ENCODE measurements at regions not wholly inside any gene's neighbourhood (a gene's known extent, or its start where the extent isn't known, plus 50 kb on each side); places are given as distances from the start of the nearest gene placed in this dataset.

- Histone ChIP-seq H3K4me3 (ENCODE audit: low read length) (no peak overlapping the region), H3K27me3 (ENCODE audit: control insufficient read depth, insufficient read depth, low read length) (no peaks in the 10 kb centered on the region), H3K4me1 (ENCODE audit: control insufficient read depth, insufficient read depth, low read length) (no peaks in the 10 kb centered on the region), H3K36me3 (ENCODE audit: control insufficient read depth, insufficient read depth, low read length) (no peaks in the 10 kb centered on the region), H3K9me3 (ENCODE audit: control insufficient read depth, insufficient read depth, low read length) (no peaks in the 10 kb centered on the region), H3K27ac (ENCODE audit: low read length) (no peak overlapping the region)
- no CpG with 5 or more reads among the region's 1 CpG for WGBS (ENCODE audit: insufficient coverage, insufficient read length)
- no peak for DNase-seq (ENCODE audit: low read depth, low spot score)
Measured at GRCh38 chr12:93978553-93978952, 169.8 kb upstream of the PLXNC1 start.

DNA sequence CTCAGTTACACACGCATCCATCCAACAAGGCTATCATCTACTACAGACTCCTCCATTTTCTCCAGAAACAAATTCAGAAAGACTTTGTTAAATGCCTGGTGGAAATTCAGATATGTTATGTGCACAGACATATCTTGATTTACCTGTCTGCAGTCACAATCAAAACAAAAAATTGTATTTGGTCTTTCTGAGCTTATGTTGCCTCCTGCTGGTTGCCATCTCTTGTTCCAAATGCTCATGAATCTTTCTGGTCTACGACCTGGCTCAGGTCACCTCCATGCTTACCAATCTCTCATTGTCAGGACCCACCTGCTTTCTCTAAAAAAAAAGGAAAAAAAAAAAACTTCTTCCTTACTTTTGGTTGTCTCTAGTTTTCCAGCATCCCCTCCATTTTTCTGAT lies 169.2 kb upstream of the PLXNC1 start:
- no peak overlapping the region for H3K4me3 ChIP-seq (ENCODE audit: low read length)
- H3K36me3 ChIP-seq (ENCODE audit: control insufficient read depth, insufficient read depth, low read length), result no peaks in the 10 kb centered on the region
- no peaks in the 10 kb centered on the region for H3K27me3 ChIP-seq (ENCODE audit: control insufficient read depth, insufficient read depth, low read length)
- H3K4me1 ChIP-seq (ENCODE audit: control insufficient read depth, insufficient read depth, low read length), result no peaks in the 10 kb centered on the region
- no peaks in the 10 kb centered on the region for H3K9me3 ChIP-seq (ENCODE audit: control insufficient read depth, insufficient read depth, low read length)
- WGBS (ENCODE audit: insufficient coverage, insufficient read length), result no CpG with 5 or more reads among the region's 2 CpGs
- no peak overlapping the region for H3K27ac ChIP-seq (ENCODE audit: low read length)
- DNase-seq (ENCODE audit: low read depth, low spot score), result peak; percentile 18

- Histone ChIP-seq H3K27me3 (ENCODE audit: control insufficient read depth, insufficient read depth, low read length) (no peaks in the 10 kb centered on the region), H3K36me3 (ENCODE audit: control insufficient read depth, insufficient read depth, low read length) (no peaks in the 10 kb centered on the region), H3K4me1 (ENCODE audit: control insufficient read depth, insufficient read depth, low read length) (no peaks in the 10 kb centered on the region), H3K4me3 (ENCODE audit: low read length) (no peak overlapping the region), H3K9me3 (ENCODE audit: control insufficient read depth, insufficient read depth, low read length) (no peaks in the 10 kb centered on the region), H3K27ac (ENCODE audit: low read length) (no peak overlapping the region)
- DNase-seq (ENCODE audit: low read depth, low spot score), result no peak
- no CpG with 5 or more reads among the region's 3 CpGs for WGBS (ENCODE audit: insufficient coverage, insufficient read length)
Measured at GRCh38 chr12:93980711-93981110, 167.7 kb upstream of the PLXNC1 start.

GRCh38 chr12:93981411-93981810 lies 167.0 kb upstream of the PLXNC1 start:
- H3K27me3 ChIP-seq (ENCODE audit: control insufficient read depth, insufficient read depth, low read length), result no peaks in the 10 kb centered on the region
- whole genome bisulfite sequencing (ENCODE audit: insufficient coverage, insufficient read length), result no CpG with 5 or more reads among the region's 2 CpGs
- no peaks in the 10 kb centered on the region for H3K9me3 ChIP-seq (ENCODE audit: control insufficient read depth, insufficient read depth, low read length)
- DNase-seq (ENCODE audit: low read depth, low spot score), result no peak
- no peaks in the 10 kb centered on the region for H3K36me3 ChIP-seq (ENCODE audit: control insufficient read depth, insufficient read depth, low read length)
- no peaks in the 10 kb centered on the region for H3K4me1 ChIP-seq (ENCODE audit: control insufficient read depth, insufficient read depth, low read length)
- no peak overlapping the region for H3K27ac ChIP-seq (ENCODE audit: low read length)
- H3K4me3 ChIP-seq (ENCODE audit: low read length), result no peak overlapping the region

DNA sequence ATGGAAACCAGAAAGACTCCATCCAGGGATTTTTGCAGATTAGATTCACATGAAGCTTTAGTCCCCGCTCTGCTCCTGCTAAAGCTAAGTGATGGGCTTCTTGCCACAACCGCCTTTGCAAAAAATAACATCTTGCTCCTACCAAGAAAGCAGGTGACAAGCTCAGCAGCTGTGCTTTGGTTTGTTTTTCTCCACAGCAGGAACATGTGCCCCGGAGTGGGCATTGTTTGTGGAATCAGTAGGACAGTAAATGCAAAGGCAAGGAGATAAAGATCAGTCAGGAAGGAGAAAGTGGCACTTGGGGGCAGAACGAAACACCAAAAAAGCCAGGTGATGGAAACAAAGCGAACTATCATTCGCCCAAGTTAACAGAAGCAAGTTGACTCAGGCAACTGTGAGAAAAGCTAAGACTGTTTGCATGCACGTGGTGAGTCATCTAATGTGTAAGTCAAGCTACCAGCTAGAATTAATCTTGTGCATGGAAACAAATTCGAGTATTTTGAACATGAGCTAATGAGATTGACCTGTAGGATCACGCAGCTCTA lies 165.5 kb upstream of the PLXNC1 start:
- no peak for DNase-seq (ENCODE audit: low read depth, low spot score)
- Histone ChIP-seq H3K36me3 (ENCODE audit: control insufficient read depth, insufficient read depth, low read length) (no peaks in the 10 kb centered on the region), H3K27ac (ENCODE audit: low read length) (no peak overlapping the region), H3K4me3 (ENCODE audit: low read length) (no peak overlapping the region), H3K4me1 (ENCODE audit: control insufficient read depth, insufficient read depth, low read length) (no peaks in the 10 kb centered on the region), H3K9me3 (ENCODE audit: control insufficient read depth, insufficient read depth, low read length) (no peaks in the 10 kb centered on the region), H3K27me3 (ENCODE audit: control insufficient read depth, insufficient read depth, low read length) (no peaks in the 10 kb centered on the region)
- no CpG with 5 or more reads among the region's 9 CpGs for WGBS (ENCODE audit: insufficient coverage, insufficient read length)

DNA sequence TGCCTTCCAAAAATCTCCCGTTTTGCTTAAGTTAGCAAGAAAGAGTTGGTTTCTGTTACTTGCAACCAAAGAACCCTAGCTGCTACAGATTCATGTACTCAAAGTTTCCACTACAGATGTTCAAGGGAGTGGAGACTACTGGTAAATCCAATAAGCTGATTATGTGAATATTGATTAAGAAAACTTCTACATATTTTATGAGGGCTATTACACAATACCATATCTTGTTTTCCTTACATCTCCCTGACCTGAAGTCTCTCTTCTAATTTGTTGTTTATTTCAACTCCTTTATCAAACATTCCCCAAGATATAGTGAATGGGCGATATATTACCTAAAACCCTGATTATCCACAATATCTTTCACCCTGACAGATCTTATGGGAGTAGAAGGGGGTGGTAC lies 164.4 kb upstream of the PLXNC1 start:
- H3K36me3 ChIP-seq (ENCODE audit: control insufficient read depth, insufficient read depth, low read length), result no peaks in the 10 kb centered on the region
- WGBS (ENCODE audit: insufficient coverage, insufficient read length), result no CpG with 5 or more reads among the region's 2 CpGs
- H3K9me3 ChIP-seq (ENCODE audit: control insufficient read depth, insufficient read depth, low read length), result no peaks in the 10 kb centered on the region
- no peak overlapping the region for H3K4me3 ChIP-seq (ENCODE audit: low read length)
- no peak overlapping the region for H3K27ac ChIP-seq (ENCODE audit: low read length)
- H3K27me3 ChIP-seq (ENCODE audit: control insufficient read depth, insufficient read depth, low read length), result no peaks in the 10 kb centered on the region
- no peaks in the 10 kb centered on the region for H3K4me1 ChIP-seq (ENCODE audit: control insufficient read depth, insufficient read depth, low read length)
- DNase-seq (ENCODE audit: low read depth, low spot score), result no peak

DNA sequence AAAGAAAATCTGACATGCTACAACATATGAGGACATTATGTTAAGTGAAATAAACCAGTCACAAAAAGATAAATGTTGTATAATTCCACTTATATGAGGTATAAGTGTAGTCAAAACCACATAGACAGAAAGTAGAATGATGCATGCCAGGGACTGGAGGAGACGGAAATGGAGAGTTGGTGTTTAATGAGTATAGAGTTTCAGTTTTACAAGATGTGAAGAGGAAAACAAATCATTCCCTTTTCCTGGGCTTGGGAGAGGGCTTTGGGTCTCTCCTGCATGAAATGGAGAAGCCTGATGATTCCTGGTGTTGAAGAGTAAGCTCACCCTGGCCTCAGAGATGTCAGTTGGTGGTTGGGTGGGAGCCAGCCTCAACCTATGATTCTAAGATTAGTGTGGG lies 158.4 kb upstream of the PLXNC1 start:
- H3K36me3 ChIP-seq (ENCODE audit: control insufficient read depth, insufficient read depth, low read length), result no peaks in the 10 kb centered on the region
- H3K27me3 ChIP-seq (ENCODE audit: control insufficient read depth, insufficient read depth, low read length), result no peaks in the 10 kb centered on the region
- H3K4me3 ChIP-seq (ENCODE audit: low read length), result no peak overlapping the region
- H3K27ac ChIP-seq (ENCODE audit: low read length), result no peak overlapping the region
- no peak for DNase-seq (ENCODE audit: low read depth, low spot score)
- no peaks in the 10 kb centered on the region for H3K9me3 ChIP-seq (ENCODE audit: control insufficient read depth, insufficient read depth, low read length)
- WGBS (ENCODE audit: insufficient coverage, insufficient read length), result no CpG with 5 or more reads among the region's 1 CpG
- H3K4me1 ChIP-seq (ENCODE audit: control insufficient read depth, insufficient read depth, low read length), result no peaks in the 10 kb centered on the region; the same call in 1 of the 2 replicates

DNA sequence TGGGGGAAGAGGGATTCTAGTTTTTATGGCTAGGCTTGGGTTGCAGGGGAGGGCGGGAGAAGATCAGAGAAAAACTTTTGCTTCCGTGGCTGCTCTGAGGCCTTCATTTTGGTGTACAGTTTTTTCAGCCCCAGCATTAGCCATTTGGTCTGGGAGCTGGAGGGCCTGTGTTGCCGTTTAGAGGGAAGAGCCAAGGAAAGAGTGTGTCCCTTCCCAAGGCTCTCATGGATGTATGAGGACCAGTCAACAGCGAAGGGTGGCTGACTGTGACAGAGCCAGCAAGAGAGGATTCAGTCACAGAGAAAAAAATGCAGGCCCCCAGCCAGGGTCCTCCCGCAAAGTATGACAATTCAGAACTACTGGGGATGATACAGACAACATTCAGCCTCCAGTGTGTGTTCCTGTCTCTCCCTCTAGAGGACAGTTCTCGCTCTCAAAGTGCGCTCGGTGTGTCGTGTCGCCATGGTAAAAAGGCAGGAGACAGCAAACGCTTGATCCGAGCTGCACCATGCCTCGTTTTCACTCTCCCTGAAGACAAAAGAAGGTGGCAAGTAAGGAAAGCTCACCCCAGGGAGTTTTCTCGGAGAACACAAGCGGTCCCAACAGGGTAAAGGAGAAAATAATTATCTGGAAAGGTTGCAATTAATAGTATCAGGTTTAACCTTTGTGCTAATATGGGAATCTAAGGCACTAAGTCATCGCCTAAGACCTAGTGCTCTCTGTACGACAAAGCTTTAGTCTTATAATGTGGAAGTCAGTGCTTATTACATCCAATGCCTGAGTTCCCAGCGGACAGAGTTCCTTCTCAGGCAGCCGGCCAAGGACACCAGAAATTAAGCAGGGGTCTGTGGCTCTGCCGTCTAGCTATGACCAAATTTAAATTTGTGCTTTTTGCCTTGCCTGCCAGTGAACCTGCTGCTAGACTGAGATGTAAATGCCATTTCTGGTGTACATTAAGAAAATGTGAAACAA lies 157.3 kb upstream of the PLXNC1 start:
- Histone ChIP-seq H3K9me3 (ENCODE audit: control insufficient read depth, insufficient read depth, low read length) (no peaks in the 10 kb centered on the region), H3K4me3 (ENCODE audit: low read length) (no peak overlapping the region), H3K4me1 (ENCODE audit: control insufficient read depth, insufficient read depth, low read length) (no peaks in the 10 kb centered on the region; the same call in 1 of the 2 replicates), H3K27ac (ENCODE audit: low read length) (no peak overlapping the region), H3K27me3 (ENCODE audit: control insufficient read depth, insufficient read depth, low read length) (no peaks in the 10 kb centered on the region), H3K36me3 (ENCODE audit: control insufficient read depth, insufficient read depth, low read length) (no peaks in the 10 kb centered on the region)
- peak; percentile 61 for DNase-seq (ENCODE audit: low read depth, low spot score)
- WGBS (ENCODE audit: insufficient coverage, insufficient read length), result no CpG with 5 or more reads among the region's 20 CpGs

- Histone ChIP-seq H3K36me3 (ENCODE audit: control insufficient read depth, insufficient read depth, low read length) (no peaks in the 10 kb centered on the region), H3K4me1 (ENCODE audit: control insufficient read depth, insufficient read depth, low read length) (no peaks in the 10 kb centered on the region; the same call in 1 of the 2 replicates), H3K9me3 (ENCODE audit: control insufficient read depth, insufficient read depth, low read length) (no peaks in the 10 kb centered on the region), H3K4me3 (ENCODE audit: low read length) (no peak overlapping the region), H3K27ac (ENCODE audit: low read length) (no peak overlapping the region), H3K27me3 (ENCODE audit: control insufficient read depth, insufficient read depth, low read length) (no peaks in the 10 kb centered on the region)
- WGBS (ENCODE audit: insufficient coverage, insufficient read length), result no CpG with 5 or more reads among the region's 4 CpGs
- no peak for DNase-seq (ENCODE audit: low read depth, low spot score)
Measured at GRCh38 chr12:93991829-93992461, 156.4 kb upstream of the PLXNC1 start.

- no peak overlapping the region for H3K27ac ChIP-seq (ENCODE audit: low read length)
- H3K4me1 ChIP-seq (ENCODE audit: control insufficient read depth, insufficient read depth, low read length), result no peaks in the 10 kb centered on the region; the same call in 1 of the 2 replicates
- H3K9me3 ChIP-seq (ENCODE audit: control insufficient read depth, insufficient read depth, low read length), result no peaks in the 10 kb centered on the region
- WGBS (ENCODE audit: insufficient coverage, insufficient read length), result no CpG with 5 or more reads among the region's 2 CpGs
- DNase-seq (ENCODE audit: low read depth, low spot score), result no peak
- no peak overlapping the region for H3K4me3 ChIP-seq (ENCODE audit: low read length)
- no peaks in the 10 kb centered on the region for H3K27me3 ChIP-seq (ENCODE audit: control insufficient read depth, insufficient read depth, low read length)
- no peaks in the 10 kb centered on the region for H3K36me3 ChIP-seq (ENCODE audit: control insufficient read depth, insufficient read depth, low read length)
Measured at GRCh38 chr12:93994721-93995120, 153.7 kb upstream of the PLXNC1 start.
